Right renal cortex interstitium (tissue), 3 donors: ENCODE measurements at regions not wholly inside any gene's neighbourhood (a gene's known extent, or its start where the extent isn't known, plus 50 kb on each side); places are given as distances from the start of the nearest gene placed in this dataset.

Source experiments
- DNase-seq, 3 donors: peaks; one replicate each; pipeline ENCODE4 v3.0.0-alpha.2; 2013; ENCODE audit warnings: low read depth in 3 of 3, low spot score in 2 of 3

GRCh38 chr4:38612646-38613414, 51.2 kb upstream of the KLF3 start:
- no peak for DNase-seq
